GM19351 (cell line): ENCODE measurements at regions not wholly inside any gene's neighbourhood (a gene's known extent, or its start where the extent isn't known, plus 50 kb on each side); places are given as distances from the start of the nearest gene placed in this dataset.

Experiments used
- ATAC-seq: cut with Tn5 transposase; IDR thresholded peaks from one replicate; pipeline ENCODE4 v1.9.1; 2021; ENCODE audit warnings: mild to moderate bottlenecking, moderate library complexity; ENCODE audit not compliant: unreplicated experiment

DNA sequence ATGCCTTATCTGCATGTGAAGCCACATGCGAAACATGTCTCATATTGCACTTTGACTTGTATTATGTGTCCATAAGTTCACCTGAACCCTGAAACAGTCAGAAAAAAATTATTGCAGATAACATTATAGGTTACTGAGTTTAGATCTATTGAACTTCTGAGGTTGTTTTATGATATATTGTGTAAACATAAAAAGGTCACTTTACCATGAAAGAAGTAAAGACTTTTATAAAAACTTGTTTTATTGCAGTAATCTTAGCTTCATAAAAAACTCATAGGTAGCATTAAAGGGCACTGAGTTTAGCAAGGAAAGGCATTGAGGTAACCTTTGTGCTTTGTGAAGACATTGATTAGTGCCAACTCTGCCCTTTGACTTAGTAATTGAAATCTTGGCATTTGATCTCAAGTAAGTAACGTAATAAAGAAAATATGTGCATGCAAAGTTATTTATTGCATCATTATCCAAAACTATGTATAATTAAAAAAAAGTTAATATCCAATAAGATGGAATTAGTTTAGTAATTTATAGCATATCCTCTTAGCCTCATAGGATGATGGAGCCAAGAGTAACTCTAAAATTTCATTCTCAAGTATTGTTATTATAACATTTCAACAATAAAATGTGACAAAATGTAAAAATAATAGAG, 313.3 kb upstream of the ATP2B1 start:
- no peak for ATAC-seq

DNA sequence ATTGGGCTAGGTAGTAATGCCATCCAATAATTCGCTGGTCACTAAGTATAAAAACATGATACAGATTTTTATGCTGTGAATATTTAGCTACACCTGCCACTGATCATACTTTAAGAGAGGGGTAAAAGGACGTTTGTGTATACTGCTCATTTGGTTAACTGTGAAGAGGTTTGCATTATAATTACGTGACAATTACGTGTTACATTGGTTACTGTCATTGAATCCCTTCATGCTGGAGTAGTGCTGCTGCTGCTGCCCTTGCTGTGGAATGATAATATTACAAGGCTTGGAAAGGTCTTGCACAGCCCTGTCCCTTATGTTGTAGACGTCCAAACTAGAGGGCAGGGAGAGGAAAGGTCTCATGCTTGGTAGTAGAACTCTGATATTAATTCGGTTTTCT, 312.2 kb upstream of the ATP2B1 start:
- ATAC-seq: no peak

DNA sequence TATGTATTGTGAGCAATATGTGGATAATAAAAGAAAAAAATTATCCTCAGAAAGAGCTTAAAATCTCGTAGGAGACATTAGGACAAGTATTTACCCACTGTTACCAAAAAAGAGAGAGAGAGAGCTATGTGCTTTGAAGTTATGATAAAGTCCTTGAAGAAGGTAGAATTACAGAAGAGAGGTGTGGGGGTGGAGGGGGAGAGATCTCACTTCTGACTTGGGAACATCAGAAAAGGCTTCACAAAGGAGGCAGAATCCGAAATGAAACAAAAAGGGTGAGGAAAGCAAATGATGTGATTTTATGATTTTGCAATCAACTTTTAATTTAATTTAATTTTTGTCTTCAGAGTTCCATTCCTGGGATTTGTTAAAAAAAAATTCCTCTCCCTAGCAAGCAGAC, 311.8 kb upstream of the ATP2B1 start:
- ATAC-seq: no peak

DNA sequence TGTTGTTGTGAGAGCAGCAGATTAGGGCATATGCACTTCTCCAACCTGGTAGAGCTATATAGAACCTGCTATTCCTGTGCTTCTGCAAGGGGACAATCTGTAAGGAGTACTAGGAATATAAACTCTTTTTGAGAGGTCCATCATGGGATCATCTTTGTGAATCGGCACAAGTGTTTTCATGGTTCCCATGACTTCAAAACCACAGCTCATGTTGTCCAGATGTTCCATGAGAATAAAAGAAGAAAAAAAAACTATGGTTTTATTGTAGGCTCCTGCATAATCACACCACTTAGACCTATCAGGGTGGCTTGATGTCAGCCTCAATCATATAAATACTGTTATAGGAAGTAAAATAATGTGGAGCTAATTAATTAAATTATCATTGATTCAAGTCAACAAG, 311.4 kb upstream of the ATP2B1 start:
- no peak for ATAC-seq

DNA sequence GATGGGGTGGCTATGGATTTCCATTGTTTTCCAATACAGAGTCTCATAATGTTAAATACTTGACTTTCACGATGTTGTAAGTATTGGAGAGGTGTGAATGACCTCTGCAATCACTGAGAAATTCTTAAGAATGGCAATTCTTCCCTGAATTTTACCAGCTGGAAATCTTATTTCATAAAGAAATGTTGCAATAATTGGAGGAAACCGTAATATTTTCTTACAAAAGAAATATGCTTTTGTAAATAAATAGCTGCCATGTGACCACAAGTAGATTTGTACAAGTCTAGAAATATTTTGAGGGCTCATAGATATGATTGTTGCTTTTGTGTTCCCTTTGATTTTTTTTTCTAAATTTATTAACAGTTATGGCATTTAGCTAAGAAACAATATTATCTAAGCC, 308.7 kb upstream of the ATP2B1 start:
- ATAC-seq: no peak

DNA sequence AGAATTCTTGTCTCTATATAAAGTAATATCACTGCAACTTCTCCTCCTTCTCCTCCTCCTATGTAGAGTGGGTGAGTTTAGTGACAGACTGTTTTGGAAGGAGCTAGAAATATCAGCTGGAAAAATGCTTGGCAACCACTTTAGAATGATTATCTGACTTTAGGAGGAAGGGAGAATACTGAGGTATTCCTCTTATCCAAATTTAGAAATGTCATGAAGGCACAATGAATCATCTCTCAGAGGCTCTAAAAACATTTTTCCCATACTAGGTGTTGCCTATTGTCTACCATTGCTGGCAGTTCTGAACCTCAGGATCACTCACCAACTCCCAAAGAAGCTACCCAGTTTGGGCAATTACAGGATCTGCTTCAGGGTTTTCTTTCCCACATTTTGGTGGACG, 306.6 kb upstream of the ATP2B1 start:
- ATAC-seq: no peak

DNA sequence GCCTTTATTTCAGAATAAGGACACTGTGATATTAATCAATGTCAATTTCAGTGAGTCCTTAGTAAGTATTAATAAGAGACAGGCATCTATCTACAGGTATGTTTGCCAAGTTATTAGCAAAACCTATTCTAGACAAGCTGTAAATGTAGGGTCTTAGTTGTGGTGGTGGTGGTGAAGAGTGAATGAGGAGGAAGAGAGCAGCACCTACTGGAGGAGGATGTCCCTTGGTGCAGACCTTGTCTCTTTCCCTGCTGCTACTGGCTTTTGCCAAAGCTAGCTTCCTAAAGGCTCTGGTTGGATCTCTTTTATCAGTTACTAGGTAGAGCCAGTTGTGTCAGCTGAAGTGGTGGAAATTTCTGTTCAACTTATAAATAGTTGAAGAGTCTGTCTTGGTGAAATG, 304.8 kb upstream of the ATP2B1 start:
- ATAC-seq: peak; percentile 69

DNA sequence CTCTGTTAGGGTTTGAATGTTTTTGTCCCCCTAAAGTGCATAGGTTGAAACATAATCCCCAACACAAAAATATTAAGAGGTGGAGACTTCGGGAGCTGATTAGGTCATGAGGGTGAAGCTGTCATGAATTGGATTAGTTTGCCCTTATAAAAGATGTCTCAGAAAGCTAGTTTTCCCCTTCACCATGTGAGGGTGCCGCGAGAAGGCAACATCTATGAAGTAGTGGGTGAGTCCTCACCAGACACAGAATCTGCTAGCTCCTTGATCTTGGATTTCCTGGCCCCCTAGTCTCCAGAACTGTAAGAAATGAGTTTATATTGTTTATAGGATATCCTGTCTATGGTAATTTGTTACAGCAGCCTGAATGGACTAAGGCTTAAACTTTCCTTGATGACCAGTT, 301.5 kb upstream of the ATP2B1 start:
- no peak for ATAC-seq

DNA sequence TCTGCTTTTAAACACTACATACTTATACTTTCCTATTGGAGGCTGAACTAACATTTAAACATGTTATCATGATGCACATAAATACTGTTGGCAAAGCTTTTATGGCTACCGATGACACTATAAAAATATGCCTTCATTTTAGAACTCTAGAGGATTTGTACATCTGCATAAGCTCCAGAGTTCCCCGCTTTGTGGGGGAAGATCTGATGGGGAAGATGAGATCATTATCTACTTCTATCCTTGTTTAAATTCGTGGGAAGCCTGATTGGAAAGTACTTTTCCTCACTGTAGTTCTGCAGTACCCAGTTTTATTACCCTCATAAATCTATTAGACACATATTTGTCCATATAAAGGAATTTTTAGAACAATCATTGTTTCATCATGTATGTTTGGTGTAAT, 299.6 kb upstream of the ATP2B1 start:
- ATAC-seq: no peak

DNA sequence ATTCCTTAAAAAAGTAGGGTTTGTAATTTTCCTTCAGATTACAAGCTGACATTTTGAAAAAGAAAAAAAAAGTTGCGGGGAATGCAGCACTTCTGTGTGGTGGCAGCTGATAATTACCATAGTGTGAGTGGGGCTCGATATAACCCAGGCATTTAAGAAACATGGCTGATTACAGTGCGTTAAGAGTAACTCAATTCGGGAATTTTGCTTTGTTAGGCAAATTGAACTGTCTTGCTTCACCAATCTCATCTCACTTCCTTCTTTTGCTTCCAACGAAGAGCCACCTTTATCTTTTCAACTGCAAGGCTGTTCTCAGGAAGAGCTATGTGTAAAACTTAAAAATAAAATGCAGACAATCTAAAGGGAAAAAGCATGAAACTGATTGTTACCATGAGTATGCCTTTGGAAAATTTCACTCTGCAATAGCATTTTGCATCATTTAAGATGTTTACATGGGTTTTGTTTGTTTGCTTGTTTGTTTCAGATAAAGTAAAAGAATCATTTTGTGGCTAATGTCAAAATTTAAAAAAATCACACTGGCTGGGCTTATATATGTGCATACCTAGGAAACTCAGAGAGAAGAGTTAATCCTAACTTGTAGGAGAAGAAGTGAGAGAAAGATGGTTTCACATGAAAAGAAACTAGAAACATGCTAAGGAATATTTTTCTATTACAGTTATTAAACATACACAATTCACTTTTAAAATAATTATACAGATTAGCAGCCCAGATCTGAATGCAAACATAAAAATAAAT, 295.9 kb upstream of the ATP2B1 start:
- ATAC-seq: peak; percentile 60

DNA sequence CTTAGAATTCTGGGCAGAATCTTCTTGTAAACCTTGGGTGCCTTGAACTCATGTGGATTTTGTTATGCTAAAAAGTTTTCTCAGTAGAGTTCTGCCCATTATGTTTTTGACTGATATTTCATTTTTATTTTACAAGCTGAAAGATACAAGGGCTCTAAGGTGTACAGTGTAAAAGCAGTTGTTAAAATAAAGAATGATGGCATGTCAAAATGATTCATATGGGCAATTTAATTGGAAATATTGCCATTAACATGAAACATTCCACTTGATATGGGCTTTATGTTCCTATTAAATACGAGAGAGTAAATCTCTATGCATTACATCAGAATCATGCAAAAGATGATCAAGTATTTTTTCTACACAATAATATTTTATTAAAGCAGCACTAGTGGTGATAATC, 295.1 kb upstream of the ATP2B1 start:
- no peak for ATAC-seq

DNA sequence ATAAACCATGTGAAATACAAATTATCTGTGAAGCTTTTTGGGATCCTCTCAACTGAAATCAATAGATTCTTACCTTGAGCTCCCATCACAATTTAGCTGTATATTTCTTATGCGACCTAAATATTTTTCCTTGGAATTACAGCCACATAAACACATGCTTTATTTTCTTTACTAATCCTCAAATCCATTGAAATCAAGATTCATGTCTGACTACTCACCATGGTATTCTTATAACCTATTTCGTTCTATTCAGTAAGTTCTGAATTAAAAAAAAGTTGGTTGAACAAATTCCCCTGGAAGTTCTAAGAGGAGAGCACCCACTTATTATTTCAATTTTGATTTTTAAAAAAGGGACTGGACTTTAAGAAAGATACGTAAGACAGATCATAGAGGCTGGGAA, 292.1 kb upstream of the ATP2B1 start:
- ATAC-seq: no peak

DNA sequence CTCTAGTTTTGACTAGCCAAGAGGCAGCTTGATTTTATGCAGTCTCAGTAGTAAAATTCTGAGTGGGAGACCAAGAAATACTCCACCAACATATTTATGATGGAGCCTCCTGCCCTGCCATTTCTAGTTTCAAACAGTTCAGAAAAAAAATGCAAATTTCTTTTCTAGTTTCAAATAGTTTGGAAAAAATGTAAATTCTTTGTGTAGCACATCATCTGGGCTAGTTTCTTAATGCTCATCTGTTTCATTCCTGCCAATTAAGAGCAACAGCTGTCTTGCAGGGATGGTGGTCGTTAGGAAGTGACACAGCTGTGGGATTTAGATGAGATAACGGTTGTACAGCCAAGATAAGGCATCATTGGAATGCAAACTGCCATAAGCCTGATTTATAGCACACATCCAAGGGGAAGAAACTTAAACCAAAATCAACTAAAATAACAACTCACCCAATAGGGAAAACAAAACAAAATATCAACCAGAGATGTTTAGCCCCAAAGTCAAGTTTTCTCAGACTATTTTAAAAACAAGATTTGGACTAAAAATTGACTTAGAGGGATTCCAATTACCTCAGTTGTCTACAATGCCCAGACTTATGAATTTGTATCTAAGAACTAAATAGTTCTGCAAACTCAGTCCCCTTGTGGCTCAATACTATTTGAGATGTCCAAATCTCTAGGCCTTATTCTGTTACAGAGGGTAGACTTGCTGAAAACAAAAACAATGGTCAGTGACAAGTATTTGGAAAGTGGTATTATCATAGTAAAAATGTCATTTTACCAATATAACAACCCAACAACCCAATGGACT, 291.3 kb upstream of the ATP2B1 start:
- peak; percentile 55 for ATAC-seq

DNA sequence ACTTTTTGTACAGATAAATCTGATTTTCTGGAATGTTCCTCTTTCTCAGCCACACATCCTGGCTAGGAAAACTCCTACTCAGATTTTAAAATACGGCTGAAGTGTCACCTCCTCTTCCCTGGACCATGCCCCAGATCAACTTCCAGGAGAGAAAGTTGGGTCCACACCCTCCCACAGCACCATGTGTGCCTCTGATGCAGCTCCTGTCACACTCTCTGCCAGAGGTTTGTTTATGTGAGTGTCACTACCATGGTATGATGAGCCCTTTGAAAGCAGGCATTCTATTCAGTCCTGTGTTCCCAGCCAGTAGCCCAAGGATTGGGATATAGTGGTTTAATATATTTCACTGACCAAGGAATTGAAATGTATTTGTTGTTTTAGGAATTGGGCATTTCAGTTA, 287.2 kb upstream of the ATP2B1 start:
- no peak for ATAC-seq

DNA sequence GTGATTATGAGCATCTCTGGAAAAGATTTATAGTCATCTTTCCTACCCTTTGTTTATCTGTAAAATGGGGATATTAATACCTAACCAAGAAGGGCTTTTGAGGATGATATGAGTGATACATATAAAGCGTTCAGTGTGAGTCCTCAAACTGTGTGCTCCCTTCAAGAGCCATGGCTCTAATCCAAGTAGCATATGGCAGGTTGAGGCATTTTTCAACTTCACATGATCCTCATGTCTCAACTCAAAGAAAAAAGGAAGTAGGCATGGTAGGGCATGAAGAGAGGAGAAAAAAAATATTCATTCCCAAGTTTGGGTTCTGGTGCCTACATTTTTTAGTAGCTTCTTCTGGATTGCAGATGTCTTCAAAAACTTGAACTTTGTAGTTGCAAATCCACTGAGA, 286.3 kb upstream of the ATP2B1 start:
- ATAC-seq: no peak

DNA sequence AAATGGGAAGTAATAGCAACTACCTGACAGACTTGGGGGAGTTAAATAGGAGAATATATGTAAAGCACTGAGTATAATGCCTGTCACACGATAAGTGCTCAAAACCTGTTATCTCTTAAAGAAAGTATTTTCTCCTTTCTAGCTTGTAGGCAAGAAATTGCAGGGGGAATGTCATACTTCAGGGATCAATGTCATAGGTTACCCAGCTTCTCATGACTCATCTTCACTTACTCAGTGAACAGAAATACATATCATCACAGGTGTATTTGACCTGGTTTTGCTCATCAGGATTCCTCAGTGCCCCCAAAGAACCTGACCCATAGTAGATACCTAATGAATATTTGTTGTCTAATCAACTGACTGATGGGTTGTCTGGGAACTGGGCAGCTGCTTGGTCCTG, 285.0 kb upstream of the ATP2B1 start:
- ATAC-seq: no peak

DNA sequence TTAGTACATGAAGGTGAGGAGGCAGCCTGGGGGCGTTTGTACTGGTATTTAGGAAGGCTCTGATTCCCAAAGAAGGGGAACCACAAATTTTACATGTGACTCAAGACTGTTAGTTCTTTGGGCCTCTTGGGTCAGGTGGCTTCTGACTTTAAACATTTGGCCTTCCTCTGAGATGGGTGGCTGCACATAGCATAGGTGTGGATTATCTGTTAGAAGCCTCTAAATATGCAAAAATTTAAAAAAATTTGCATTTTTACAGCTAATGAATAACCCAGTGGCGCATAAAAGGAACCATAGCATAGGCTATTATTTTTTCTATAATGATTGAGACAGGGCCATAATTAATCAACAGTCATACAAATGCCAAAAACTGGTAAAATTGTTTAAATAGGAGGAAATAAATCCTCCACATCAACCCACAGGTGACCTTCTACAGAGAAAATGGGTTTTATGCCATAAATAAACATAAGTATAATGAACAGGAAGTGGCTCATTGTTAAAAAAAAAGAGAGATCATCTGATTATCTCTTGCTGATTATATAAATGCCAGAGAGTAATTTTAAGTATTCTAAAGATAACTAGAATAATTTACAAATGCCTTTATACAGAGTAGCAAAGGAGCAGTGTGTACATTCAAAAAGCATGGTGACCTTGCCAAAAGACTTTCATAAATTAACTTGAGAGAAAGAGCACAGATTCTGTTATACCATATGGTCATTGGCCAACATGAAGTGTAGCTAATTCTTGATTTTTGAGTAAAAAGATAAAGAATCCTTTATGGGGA, 284.2 kb upstream of the ATP2B1 start:
- ATAC-seq: no peak

DNA sequence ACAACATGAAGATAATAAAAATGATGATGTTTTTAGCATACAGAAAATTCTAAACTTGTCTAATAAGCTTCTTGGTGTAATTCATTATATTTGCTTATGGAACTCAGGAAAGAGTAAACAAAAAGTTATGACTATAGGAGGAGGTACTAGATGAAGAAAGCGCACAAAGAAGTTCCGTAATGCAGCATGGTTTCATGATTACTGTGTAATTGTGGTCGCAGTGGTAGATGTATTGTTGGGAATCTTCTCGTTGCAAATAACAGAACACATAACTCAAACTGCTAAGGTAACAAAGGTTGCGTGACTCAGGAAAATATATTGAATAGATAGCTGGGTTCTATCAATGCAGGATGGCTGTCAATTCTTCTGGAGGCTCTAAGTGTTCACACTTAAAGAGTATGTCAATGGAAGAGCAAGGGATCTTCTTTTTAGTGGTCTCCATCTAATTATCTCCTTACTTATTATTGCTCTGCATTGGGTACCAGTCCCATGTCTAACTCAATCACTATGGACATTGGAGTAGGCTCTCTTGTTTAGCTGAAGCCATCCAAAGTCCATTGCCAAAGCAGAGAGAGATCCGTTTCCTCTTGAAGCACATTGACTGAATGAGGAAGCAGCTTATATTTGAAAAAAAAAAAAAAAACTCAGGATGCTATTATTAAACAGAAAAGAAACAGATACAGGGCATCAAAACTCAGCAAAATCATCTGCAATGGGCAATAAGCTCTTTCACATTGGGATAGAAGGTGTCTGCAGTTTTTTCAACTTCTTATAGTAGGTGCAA, 283.4 kb upstream of the ATP2B1 start:
- ATAC-seq: no peak

DNA sequence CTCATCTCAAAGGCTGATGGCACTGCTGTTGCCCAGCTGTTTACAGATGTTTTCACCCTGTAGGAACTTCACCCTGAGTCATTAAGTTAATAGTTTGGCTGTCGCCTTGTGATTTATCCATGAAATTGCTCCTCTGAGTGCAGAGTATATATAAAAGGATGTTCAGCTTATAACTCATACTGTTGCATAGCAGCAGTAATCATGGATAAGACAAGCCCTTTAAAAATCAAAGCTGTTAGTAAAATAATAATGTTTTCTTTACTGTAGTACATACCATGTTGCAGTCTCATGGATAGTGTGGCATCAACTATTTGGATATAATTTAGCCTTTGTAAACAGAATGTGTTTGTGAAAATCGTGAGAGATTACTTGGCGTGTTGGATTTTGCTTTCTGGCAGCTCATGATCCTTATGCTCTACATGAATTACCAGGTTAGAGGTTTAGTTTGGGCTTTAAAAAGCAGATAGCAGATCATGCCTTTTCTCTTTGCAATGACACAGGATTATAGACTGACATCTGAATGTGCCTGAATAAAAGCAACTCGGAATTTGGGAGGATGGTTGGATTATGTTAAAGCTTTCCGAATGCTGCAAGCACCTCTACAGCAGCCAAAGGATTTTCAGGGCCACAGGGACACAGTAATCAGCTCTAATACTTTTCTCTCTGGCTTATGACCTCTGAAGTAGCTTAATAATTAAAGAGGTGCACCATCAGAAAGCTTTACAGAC, 279.7 kb upstream of the ATP2B1 start:
- ATAC-seq: no peak

DNA sequence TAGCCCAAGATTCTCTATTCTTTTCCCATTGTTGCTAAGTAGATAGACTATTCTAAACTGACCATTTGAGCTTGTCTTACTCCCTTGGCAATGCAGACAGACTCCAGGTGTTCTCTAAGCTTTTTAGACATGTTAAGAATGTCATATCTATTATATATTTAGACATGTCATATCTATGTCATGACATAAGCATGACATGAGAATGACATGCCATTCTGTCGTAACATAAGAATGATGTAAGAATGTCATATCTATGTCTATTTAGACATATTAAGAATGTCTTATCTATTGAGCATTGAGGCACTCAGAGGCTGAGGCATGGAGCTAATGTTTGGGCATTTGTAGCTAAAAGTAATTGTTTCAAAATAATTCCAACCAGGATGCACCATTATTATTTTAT, 277.3 kb upstream of the ATP2B1 start:
- no peak for ATAC-seq
